Psoas muscle (tissue), 7 donors: ENCODE measurements at regions not wholly inside any gene's neighbourhood (a gene's known extent, or its start where the extent isn't known, plus 50 kb on each side); places are given as distances from the start of the nearest gene placed in this dataset.

Experiments
- ATAC-seq, 4 donors: fragments of 200-7000 bp; cut with Tn5 transposase; one replicate each; pipeline ENCODE4 v1.9.1; 2020; ENCODE audit warnings: moderate library complexity in 3 of 4, mild to moderate bottlenecking in 2 of 4
- DNase-seq, 2 donors: peaks; one replicate each; pipeline ENCODE4 v3.0.0-alpha.2; 2020
- H3K27ac ChIP-seq: fragments of 200-600 bp; one replicate; pipeline ENCODE4 v1.8.0; 2022
- H3K27me3 ChIP-seq, 3 donors: fragments of 200-600 bp in 1 of 3; one replicate each; pipeline versions ENCODE4 v1.6.1 to v1.8.0; 2013 to 2022; ENCODE audit warnings: low read length in 2 of 3, mild to moderate bottlenecking in 2 of 3, moderate library complexity in 1 of 3; ENCODE audit not compliant: insufficient read depth in 3 of 3
- H3K36me3 ChIP-seq, 2 donors: fragments of 200-600 bp in 1 of 2; one replicate each; pipeline versions ENCODE4 v1.6.1 to v1.8.0; 2013 to 2022; ENCODE audit warnings: low read depth in 1 of 2, mild to moderate bottlenecking in 1 of 2, moderate library complexity in 1 of 2; ENCODE audit not compliant: insufficient read depth in 1 of 2
- H3K4me1 ChIP-seq: fragments of 200-600 bp; one replicate; pipeline ENCODE4 v1.8.0; 2022
- H3K4me3 ChIP-seq: fragments of 200-600 bp; one replicate; pipeline ENCODE4 v1.8.0; 2022; ENCODE audit warnings: mild to moderate bottlenecking
- H3K9me3 ChIP-seq: fragments of 200-600 bp; one replicate; pipeline ENCODE4 v1.8.0; 2022
- CTCF ChIP-seq: fragments of 200-600 bp; IDR thresholded peaks from one replicate; pipeline ENCODE4 v1.8.0; 2022; ENCODE audit warnings: antibody characterized with exemption
- WGBS, 3 donors: extraction: QIAGEN DNeasy Blood & Tissue Kit; methylation state at CpG; one replicate each; pipeline versions ENCODE4 v1.1.6 to v1.1.7; 2013; 5-methylcytosine and 5-hydroxymethylcytosine counted together
- intact Hi-C, 2 donors: fragments of 100-400 bp; cut with DNase I; formaldehyde crosslinking; loops; one replicate each; pipeline versions ENCODE4 v1.11.0 to v1.14.2; 2022
- donor health status: healthy with polysubstance abuse.
- donor health status: DM: no; HTN: no; CAD: no; lungs with moderate emphysema.
- donor health status: Bipolar disorder and iron deficiency.
- donor health status: healthy.
- donor health status: DM: yes; HTN: yes; CAD: no.
- donor health status: DM: no; HTN: no; CAD: no.
- donor health status: DM: yes; HTN: yes; CAD: no.

- Histone ChIP-seq H3K4me3 (no peak overlapping the region), H3K27ac (no peak overlapping the region), H3K4me1 (no peaks in the 10 kb centered on the region), H3K36me3 (no peaks in the 10 kb centered on the region), H3K27me3 (no peaks in the 10 kb centered on the region), H3K9me3 (peaks cover 4% of the 10 kb centered on the region)
- 80 to 91% (median 90%) methylated on average over 7 of the region's 7 CpGs for WGBS, 3 donors
- ATAC-seq = no peak
- TF ChIP-seq CTCF = no peak
- intact Hi-C loops = no loop called here
- no peak for DNase-seq
Observed at GRCh38 chr15:72888811-72889210, 105.3 kb upstream of the ADPGK start.

GRCh38 chr15:72888211-72888610 lies 104.7 kb upstream of the ADPGK start:
- intact Hi-C loops = no loop called here
- Histone ChIP-seq H3K4me3 (no peak overlapping the region), H3K27ac (no peak overlapping the region), H3K9me3 (peaks cover 4% of the 10 kb centered on the region), H3K4me1 (no peaks in the 10 kb centered on the region), H3K36me3 (no peaks in the 10 kb centered on the region), H3K27me3 (no peaks in the 10 kb centered on the region)
- WGBS, 3 donors = 83 to 92% (median 88%) methylated on average over 1 of the region's 1 CpG
- no peak for TF ChIP-seq CTCF
- no peak for DNase-seq
- ATAC-seq = no peak

- Histone ChIP-seq H3K9me3 (peaks cover 8% of the 10 kb centered on the region), H3K27me3 (no peaks in the 10 kb centered on the region), H3K4me3 (no peak overlapping the region), H3K27ac (no peak overlapping the region), H3K4me1 (no peaks in the 10 kb centered on the region), H3K36me3 (no peaks in the 10 kb centered on the region)
- intact Hi-C loops = no loop called here
- ATAC-seq = no peak
- TF ChIP-seq CTCF = no peak
- 70 to 79% (median 78%) methylated on average over 1 of the region's 1 CpG for WGBS, 3 donors
- DNase-seq = no peak
Observed at GRCh38 chr15:72887376-72887775, 103.8 kb upstream of the ADPGK start.

GRCh38 chr15:72884311-72884710 lies 100.8 kb upstream of the ADPGK start:
- ATAC-seq = no peak
- Histone ChIP-seq H3K27ac (no peak overlapping the region), H3K4me3 (no peak overlapping the region), H3K27me3 (no peaks in the 10 kb centered on the region), H3K9me3 (peaks cover 12% of the 10 kb centered on the region), H3K4me1 (no peaks in the 10 kb centered on the region), H3K36me3 (no peaks in the 10 kb centered on the region)
- WGBS, 3 donors = 96 to 98% (median 97%) methylated on average over 7 of the region's 7 CpGs
- no peak for TF ChIP-seq CTCF
- DNase-seq = no peak
- intact Hi-C loops = no loop called here
